ENCODE measurements at regions not wholly inside any gene's neighbourhood (a gene's known extent, or its start where the extent isn't known, plus 50 kb on each side); places are given as distances from the start of the nearest gene placed in this dataset.

GRCh38 chr16:27691721-27692120 is 141.8 kb downstream of the KATNIP start:
- no peak for ATAC-seq (ENCODE audit: insufficient read depth, low read depth)

DNA sequence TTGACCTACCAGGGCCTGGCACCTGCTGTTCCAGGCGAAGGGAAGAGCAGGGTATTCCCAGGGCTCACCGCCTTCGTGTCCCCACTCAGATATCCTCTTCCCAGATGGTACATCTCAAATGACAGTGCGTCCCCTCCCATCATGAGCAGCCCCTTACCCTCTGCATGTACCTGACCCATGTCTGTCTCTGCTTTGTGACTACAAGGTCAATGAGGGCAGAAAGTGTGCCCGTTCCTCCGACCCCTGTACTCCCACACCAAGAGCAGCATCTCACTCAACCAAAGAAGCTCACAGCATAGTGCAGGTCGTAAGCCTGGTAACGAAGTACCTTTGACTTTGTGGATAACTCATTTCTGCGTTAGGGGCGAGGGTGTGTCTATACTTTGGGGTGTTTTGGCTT is 142.6 kb downstream of the KATNIP start:
- no peaks in the 10 kb centered on the region for H3K27me3 ChIP-seq (ENCODE audit: insufficient read depth, low read length, poor library complexity)
- H3K4me1 ChIP-seq (ENCODE audit: insufficient read depth, low read length): no peaks in the 10 kb centered on the region
- H3K9me3 ChIP-seq (ENCODE audit: insufficient read depth, low read length, severe bottlenecking): no peaks in the 10 kb centered on the region
- no peak overlapping the region for H3K27ac ChIP-seq (ENCODE audit: low read length)
- H3K9ac ChIP-seq (ENCODE audit: low read depth, low read length): no peak overlapping the region
- no peaks in the 10 kb centered on the region for H3K36me3 ChIP-seq (ENCODE audit: insufficient read depth, low read length)
- no peak overlapping the region for H3K4me2 ChIP-seq (ENCODE audit: insufficient read depth, low read length)
- H3K4me3 ChIP-seq (ENCODE audit: low read depth in 1 of 2, low read length in 2 of 2): no peak overlapping the region
- no peak overlapping the region for H2AFZ ChIP-seq (ENCODE audit: low read depth, low read length)
- ATAC-seq (ENCODE audit: insufficient read depth, low read depth) (no peak), DNase-seq (no peak)
- H3K79me2 ChIP-seq (ENCODE audit: insufficient read depth, low read length): no peaks in the 10 kb centered on the region
- TF ChIP-seq, protein P1, sequence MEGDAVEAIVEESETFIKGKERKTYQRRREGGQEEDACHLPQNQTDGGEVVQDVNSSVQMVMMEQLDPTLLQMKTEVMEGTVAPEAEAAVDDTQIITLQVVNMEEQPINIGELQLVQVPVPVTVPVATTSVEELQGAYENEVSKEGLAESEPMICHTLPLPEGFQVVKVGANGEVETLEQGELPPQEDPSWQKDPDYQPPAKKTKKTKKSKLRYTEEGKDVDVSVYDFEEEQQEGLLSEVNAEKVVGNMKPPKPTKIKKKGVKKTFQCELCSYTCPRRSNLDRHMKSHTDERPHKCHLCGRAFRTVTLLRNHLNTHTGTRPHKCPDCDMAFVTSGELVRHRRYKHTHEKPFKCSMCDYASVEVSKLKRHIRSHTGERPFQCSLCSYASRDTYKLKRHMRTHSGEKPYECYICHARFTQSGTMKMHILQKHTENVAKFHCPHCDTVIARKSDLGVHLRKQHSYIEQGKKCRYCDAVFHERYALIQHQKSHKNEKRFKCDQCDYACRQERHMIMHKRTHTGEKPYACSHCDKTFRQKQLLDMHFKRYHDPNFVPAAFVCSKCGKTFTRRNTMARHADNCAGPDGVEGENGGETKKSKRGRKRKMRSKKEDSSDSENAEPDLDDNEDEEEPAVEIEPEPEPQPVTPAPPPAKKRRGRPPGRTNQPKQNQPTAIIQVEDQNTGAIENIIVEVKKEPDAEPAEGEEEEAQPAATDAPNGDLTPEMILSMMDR (IDR thresholded peaks at IDR 0.05; ENCODE audit: borderline replicate concordance, extremely low read depth, low read length, poor library complexity, severe bottlenecking): no peak
- TF ChIP-seq EZH2 (IDR thresholded peaks at IDR 0.05; ENCODE audit: borderline replicate concordance, low read depth, low read length, severe bottlenecking): no peak
- no peaks in the 10 kb centered on the region for H4K20me1 ChIP-seq (ENCODE audit: insufficient read depth, low read length)

More at GRCh38 chr16:27691721-27692120, 141.8 kb downstream of the KATNIP start:
- no peaks in the 10 kb centered on the region for H4K20me1 ChIP-seq (ENCODE audit: insufficient read depth, low read length)
- H3K9ac ChIP-seq (ENCODE audit: low read depth, low read length): no peak overlapping the region
- no peak overlapping the region for H3K4me3 ChIP-seq (ENCODE audit: low read depth in 1 of 2, low read length in 2 of 2)
- no peak overlapping the region for H3K4me2 ChIP-seq (ENCODE audit: insufficient read depth, low read length)
- H3K27me3 ChIP-seq (ENCODE audit: insufficient read depth, low read length, poor library complexity): no peaks in the 10 kb centered on the region
- H3K4me1 ChIP-seq (ENCODE audit: insufficient read depth, low read length): no peaks in the 10 kb centered on the region
- H3K9me3 ChIP-seq (ENCODE audit: insufficient read depth, low read length, severe bottlenecking): no peaks in the 10 kb centered on the region
- no peak overlapping the region for H3K27ac ChIP-seq (ENCODE audit: low read length)
- TF ChIP-seq, protein P1 (IDR thresholded peaks at IDR 0.05; ENCODE audit: borderline replicate concordance, extremely low read depth, low read length, poor library complexity, severe bottlenecking): no peak
- TF ChIP-seq EZH2 (IDR thresholded peaks at IDR 0.05; ENCODE audit: borderline replicate concordance, low read depth, low read length, severe bottlenecking): no peak
- DNase-seq: no peak
- H3K36me3 ChIP-seq (ENCODE audit: insufficient read depth, low read length): no peaks in the 10 kb centered on the region
- H3K79me2 ChIP-seq (ENCODE audit: insufficient read depth, low read length): no peaks in the 10 kb centered on the region
- no peak overlapping the region for H2AFZ ChIP-seq (ENCODE audit: low read depth, low read length)

GRCh38 chr16:27695161-27695560 is 145.2 kb downstream of the KATNIP start:
- Histone ChIP-seq H4K20me1 (ENCODE audit: insufficient read depth, low read length) (no peaks in the 10 kb centered on the region), H3K79me2 (ENCODE audit: insufficient read depth, low read length) (no peaks in the 10 kb centered on the region), H3K36me3 (ENCODE audit: insufficient read depth, low read length) (peaks cover 7% of the 10 kb centered on the region), H3K27ac (ENCODE audit: low read length) (no peak overlapping the region), H2AFZ (ENCODE audit: low read depth, low read length) (no peak overlapping the region), H3K4me2 (ENCODE audit: insufficient read depth, low read length) (no peak overlapping the region), H3K9me3 (ENCODE audit: insufficient read depth, low read length, severe bottlenecking) (no peaks in the 10 kb centered on the region), H3K27me3 (ENCODE audit: insufficient read depth, low read length, poor library complexity) (no peaks in the 10 kb centered on the region), H3K9ac (ENCODE audit: low read depth, low read length) (no peak overlapping the region), H3K4me1 (ENCODE audit: insufficient read depth, low read length) (no peaks in the 10 kb centered on the region), H3K4me3 (ENCODE audit: low read depth in 1 of 2, low read length in 2 of 2) (no peak overlapping the region)
- TF ChIP-seq EZH2 (IDR thresholded peaks at IDR 0.05; ENCODE audit: borderline replicate concordance, low read depth, low read length, severe bottlenecking): no peak
- TF ChIP-seq, protein P1 (IDR thresholded peaks at IDR 0.05; ENCODE audit: borderline replicate concordance, extremely low read depth, low read length, poor library complexity, severe bottlenecking): no peak
- ATAC-seq (ENCODE audit: insufficient read depth, low read depth) (no peak), DNase-seq (no peak)

- Histone ChIP-seq H4K20me1 (ENCODE audit: insufficient read depth, low read length) (no peaks in the 10 kb centered on the region), H3K9ac (ENCODE audit: low read depth, low read length) (no peak overlapping the region), H3K79me2 (ENCODE audit: insufficient read depth, low read length) (no peaks in the 10 kb centered on the region), H3K27me3 (ENCODE audit: insufficient read depth, low read length, poor library complexity) (no peaks in the 10 kb centered on the region), H3K4me3 (ENCODE audit: low read depth in 1 of 2, low read length in 2 of 2) (no peak overlapping the region), H3K9me3 (ENCODE audit: insufficient read depth, low read length, severe bottlenecking) (no peaks in the 10 kb centered on the region), H2AFZ (ENCODE audit: low read depth, low read length) (no peak overlapping the region), H3K36me3 (ENCODE audit: insufficient read depth, low read length) (peaks cover 7% of the 10 kb centered on the region), H3K27ac (ENCODE audit: low read length) (no peak overlapping the region), H3K4me2 (ENCODE audit: insufficient read depth, low read length) (no peak overlapping the region), H3K4me1 (ENCODE audit: insufficient read depth, low read length) (no peaks in the 10 kb centered on the region)
- ATAC-seq (ENCODE audit: insufficient read depth, low read depth) (no peak), DNase-seq (peak; percentile 10)
- TF ChIP-seq, protein P1 (IDR thresholded peaks at IDR 0.05; ENCODE audit: borderline replicate concordance, extremely low read depth, low read length, poor library complexity, severe bottlenecking): peak; percentile 53
- TF ChIP-seq EZH2 (IDR thresholded peaks at IDR 0.05; ENCODE audit: borderline replicate concordance, low read depth, low read length, severe bottlenecking): no peak
Observed at GRCh38 chr16:27698266-27698665, 148.3 kb downstream of the KATNIP start.
